Activated naive CD4-positive, alpha-beta T cell treated with anti-CD3 and anti-CD28 coated beads, Interleukin-2, amount 10 ng/mL, durations not matched to agents 7 days and 5 days (primary cell): ENCODE measurements at regions not wholly inside any gene's neighbourhood (a gene's known extent, or its start where the extent isn't known, plus 50 kb on each side); places are given as distances from the start of the nearest gene placed in this dataset.

ENCODE experiments used
- CTCF ChIA-PET: fragments of 350-600 bp; sonication (Branson Sonifier 250); formaldehyde crosslinking; loops from one replicate; lab custom pipeline; 2021; ENCODE audit warnings: antibody characterized with exemption; lab: Charles Lee
- DNase-seq: peaks from one replicate; pipeline ENCODE4 v3.0.0-alpha.2; 2020
- H3K27ac Mint-ChIP-seq: one replicate; pipeline ENCODE4 v1.8.0; 2021; ENCODE audit warnings: mild to moderate bottlenecking, moderate library complexity, mixed read lengths
- H3K27me3 Mint-ChIP-seq: one replicate; pipeline ENCODE4 v1.8.0; 2021; ENCODE audit warnings: mild to moderate bottlenecking, mixed read lengths
- H3K36me3 Mint-ChIP-seq: one replicate; pipeline ENCODE4 v1.8.0; 2021; ENCODE audit warnings: mixed read lengths
- H3K4me1 Mint-ChIP-seq: one replicate; pipeline ENCODE4 v1.8.0; 2021; ENCODE audit warnings: mixed read lengths
- H3K4me3 Mint-ChIP-seq: one replicate; pipeline ENCODE4 v1.8.0; 2021; ENCODE audit warnings: mild to moderate bottlenecking, moderate library complexity, mixed read lengths
- H3K9me3 Mint-ChIP-seq: one replicate; pipeline ENCODE4 v1.8.0; 2021; ENCODE audit warnings: mixed read lengths

DNA sequence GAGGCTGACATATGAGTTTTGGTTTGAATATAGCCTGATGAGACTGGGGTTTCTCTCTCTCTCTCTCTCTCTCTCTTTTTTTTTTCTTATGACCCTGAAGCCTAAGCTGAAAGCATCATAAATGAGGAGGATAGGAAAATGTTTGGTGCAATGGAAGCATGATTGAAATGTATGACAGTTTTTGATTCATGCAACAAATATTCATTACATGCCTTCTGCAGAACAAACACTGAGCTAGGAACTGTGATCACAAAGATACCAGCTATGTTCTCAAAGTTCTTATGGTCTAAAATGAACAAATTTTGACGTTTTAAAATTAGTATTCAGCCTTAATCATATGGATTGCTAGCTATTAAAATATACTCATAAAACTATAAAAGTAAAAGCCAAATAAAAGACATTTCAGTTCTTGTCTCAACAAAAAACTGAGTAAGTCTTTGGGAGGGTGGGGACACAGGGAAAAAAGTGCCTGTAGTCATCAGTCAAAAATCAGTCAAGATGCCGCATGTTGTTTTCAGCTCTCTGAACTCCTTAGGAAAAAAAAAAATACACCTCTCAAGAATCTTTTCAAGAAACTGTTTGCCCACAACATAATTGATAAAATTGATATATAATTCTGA, 57.2 kb downstream of the NKX6-1 start:
- no peak overlapping the region for H3K27ac Mint-ChIP-seq
- H3K9me3 Mint-ChIP-seq, result no peaks in the 10 kb centered on the region
- H3K27me3 Mint-ChIP-seq, result no peaks in the 10 kb centered on the region
- no peaks in the 10 kb centered on the region for H3K4me1 Mint-ChIP-seq
- H3K36me3 Mint-ChIP-seq, result no peaks in the 10 kb centered on the region
- no peak overlapping the region for H3K4me3 Mint-ChIP-seq
- CTCF ChIA-PET, result interaction anchor here (1.0 kb wide), 1 partner anchor 9 kb away, joined by 3 read pairs; no protein-coding TSS in a partner anchor
- no peak for DNase-seq

DNA sequence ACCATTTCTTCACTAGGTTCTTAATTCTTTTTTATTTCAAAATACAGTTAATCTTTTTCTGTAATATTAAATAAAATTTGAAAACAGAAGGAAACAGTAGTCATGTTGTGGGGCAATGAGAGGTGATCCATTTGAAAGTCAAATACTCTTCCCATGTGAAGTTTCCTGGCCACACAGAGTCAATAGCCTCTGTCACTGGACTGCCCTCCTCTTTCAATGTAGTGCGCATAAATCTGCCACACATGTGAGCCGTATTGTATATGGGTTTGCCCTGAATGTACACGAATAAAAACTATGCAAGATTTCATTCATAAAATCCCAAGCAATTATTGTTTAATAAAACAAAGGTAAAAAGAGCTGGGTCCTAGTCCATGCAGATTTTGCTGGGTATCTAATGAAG, 59.1 kb downstream of the NKX6-1 start:
- Mint-ChIP-seq H3K36me3 (no peaks in the 10 kb centered on the region), H3K9me3 (no peaks in the 10 kb centered on the region), H3K4me3 (no peak overlapping the region), H3K27me3 (no peaks in the 10 kb centered on the region), H3K27ac (no peak overlapping the region), H3K4me1 (no peaks in the 10 kb centered on the region)
- CTCF ChIA-PET, result no interaction called here
- no peak for DNase-seq

DNA sequence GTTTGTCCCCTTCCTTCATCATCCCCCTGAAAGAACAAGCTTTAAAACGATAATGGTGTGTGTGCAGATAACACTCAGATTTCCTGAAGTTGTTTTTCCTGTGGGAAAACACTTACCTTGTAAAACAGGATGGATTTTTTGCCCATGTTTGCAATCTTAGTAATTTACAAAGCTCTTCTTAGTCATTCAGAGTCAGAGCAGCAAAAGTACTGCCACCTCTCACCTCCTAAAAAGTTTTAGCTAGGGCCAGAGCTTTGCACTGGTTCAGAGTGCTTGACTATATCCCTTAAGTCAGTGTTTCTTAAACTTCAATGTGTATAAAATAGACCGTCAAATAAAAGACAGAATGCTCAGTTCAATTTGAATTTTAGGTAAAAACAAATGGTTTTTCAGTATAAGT, 62.3 kb downstream of the NKX6-1 start:
- H3K4me3 Mint-ChIP-seq, result no peak overlapping the region
- no peak overlapping the region for H3K27ac Mint-ChIP-seq
- no peaks in the 10 kb centered on the region for H3K4me1 Mint-ChIP-seq
- no peaks in the 10 kb centered on the region for H3K27me3 Mint-ChIP-seq
- no peak for DNase-seq
- no peaks in the 10 kb centered on the region for H3K9me3 Mint-ChIP-seq
- CTCF ChIA-PET, result no interaction called here
- no peaks in the 10 kb centered on the region for H3K36me3 Mint-ChIP-seq

DNA sequence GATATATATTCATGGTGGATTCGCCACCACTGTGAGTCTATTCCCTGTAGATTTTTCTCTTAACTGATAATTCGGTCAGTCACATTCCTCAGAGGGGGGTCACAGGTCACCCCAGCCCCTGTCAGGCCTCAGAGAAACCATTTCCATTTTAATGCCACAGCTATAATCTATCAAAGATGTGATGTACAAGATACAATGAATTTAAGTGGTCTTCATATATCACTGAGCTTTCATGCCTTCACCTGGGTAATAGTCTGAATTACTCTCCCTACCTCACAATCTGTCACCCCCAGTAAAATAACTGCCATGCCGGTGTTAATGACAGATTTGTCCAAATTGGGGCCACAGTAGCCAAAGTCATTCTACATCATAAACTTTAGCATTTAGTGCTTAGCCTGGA, 64.7 kb downstream of the NKX6-1 start:
- no peaks in the 10 kb centered on the region for H3K9me3 Mint-ChIP-seq
- no peaks in the 10 kb centered on the region for H3K4me1 Mint-ChIP-seq
- DNase-seq, result no peak
- H3K4me3 Mint-ChIP-seq, result no peak overlapping the region
- CTCF ChIA-PET, result interaction anchor here (0.7 kb wide), 1 partner anchor 17 kb away, joined by 4 read pairs; no protein-coding TSS in a partner anchor
- no peaks in the 10 kb centered on the region for H3K27me3 Mint-ChIP-seq
- H3K36me3 Mint-ChIP-seq, result no peaks in the 10 kb centered on the region
- H3K27ac Mint-ChIP-seq, result no peak overlapping the region

DNA sequence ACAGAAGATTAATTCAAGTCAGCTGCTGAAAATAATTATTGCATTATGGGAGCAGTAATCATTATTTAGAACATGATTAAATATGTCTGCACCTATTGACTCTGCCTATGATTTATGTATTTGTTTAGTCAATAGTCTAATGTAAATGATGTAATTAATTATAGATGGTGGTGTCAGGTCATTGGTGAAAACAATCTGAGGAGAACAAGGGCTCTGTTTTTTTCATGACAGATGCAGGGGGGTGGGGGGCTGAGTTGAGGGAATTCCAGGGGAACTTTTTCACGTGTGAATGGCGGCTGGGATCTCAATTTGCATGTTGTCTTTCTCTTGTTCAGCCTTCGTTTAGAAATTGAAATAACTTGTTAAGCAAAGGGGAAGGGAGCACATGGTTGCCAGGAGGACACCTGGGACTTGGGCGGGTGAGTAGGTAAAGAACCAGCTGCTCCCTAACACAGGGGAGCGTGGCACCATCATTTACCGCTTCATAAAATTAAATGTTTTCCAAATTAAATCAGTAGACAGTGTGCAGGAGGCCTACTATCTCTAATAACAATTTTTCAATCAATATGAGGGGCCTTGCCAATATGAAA, 65.4 kb downstream of the NKX6-1 start:
- CTCF ChIA-PET, result interaction anchor here (0.7 kb wide), 2 partner anchors 18 to 789 kb away, joined by 4 to 5 read pairs; no protein-coding TSS in a partner anchor
- Mint-ChIP-seq H3K9me3 (no peaks in the 10 kb centered on the region), H3K27me3 (no peaks in the 10 kb centered on the region), H3K27ac (no peak overlapping the region), H3K4me3 (no peak overlapping the region), H3K36me3 (no peaks in the 10 kb centered on the region), H3K4me1 (no peaks in the 10 kb centered on the region)
- no peak for DNase-seq

GRCh38 chr4:84432713-84433112, 66.4 kb downstream of the NKX6-1 start:
- Mint-ChIP-seq H3K4me3 (no peak overlapping the region), H3K4me1 (no peaks in the 10 kb centered on the region), H3K27me3 (no peaks in the 10 kb centered on the region), H3K36me3 (no peaks in the 10 kb centered on the region), H3K27ac (no peak overlapping the region), H3K9me3 (no peaks in the 10 kb centered on the region)
- CTCF ChIA-PET, result interaction anchor here (0.7 kb wide), 1 partner anchor 788 kb away, joined by 5 read pairs; no protein-coding TSS in a partner anchor
- DNase-seq, result no peak

GRCh38 chr4:84420608-84421007, 78.5 kb downstream of the NKX6-1 start:
- DNase-seq, result no peak
- H3K4me3 Mint-ChIP-seq, result no peak overlapping the region
- H3K4me1 Mint-ChIP-seq, result no peaks in the 10 kb centered on the region
- H3K9me3 Mint-ChIP-seq, result no peaks in the 10 kb centered on the region
- no peaks in the 10 kb centered on the region for H3K36me3 Mint-ChIP-seq
- CTCF ChIA-PET, result no interaction called here
- no peak overlapping the region for H3K27ac Mint-ChIP-seq
- H3K27me3 Mint-ChIP-seq, result no peaks in the 10 kb centered on the region

DNA sequence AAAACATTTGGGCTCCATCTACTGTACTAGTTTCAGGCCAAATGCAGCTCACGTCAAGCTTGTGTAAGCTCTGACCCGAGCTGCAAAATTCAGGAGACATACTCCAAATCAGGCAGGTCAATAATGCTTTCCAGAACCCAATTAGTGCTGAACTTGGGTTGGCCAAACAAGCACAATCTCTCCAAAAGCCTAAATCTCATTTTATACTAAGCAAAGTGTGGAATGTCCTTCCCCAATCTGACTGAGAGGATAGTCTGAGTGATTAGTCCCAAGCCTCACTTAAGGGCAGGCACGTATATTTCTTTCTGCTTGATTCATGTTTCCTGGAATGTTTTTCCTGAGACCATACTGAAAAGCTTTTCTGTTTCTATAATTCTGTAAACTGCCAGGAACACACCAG, 79.9 kb downstream of the NKX6-1 start:
- Mint-ChIP-seq H3K9me3 (no peaks in the 10 kb centered on the region), H3K4me3 (no peak overlapping the region), H3K36me3 (no peaks in the 10 kb centered on the region), H3K4me1 (no peaks in the 10 kb centered on the region), H3K27me3 (no peaks in the 10 kb centered on the region), H3K27ac (no peak overlapping the region)
- DNase-seq, result no peak
- CTCF ChIA-PET, result no interaction called here

DNA sequence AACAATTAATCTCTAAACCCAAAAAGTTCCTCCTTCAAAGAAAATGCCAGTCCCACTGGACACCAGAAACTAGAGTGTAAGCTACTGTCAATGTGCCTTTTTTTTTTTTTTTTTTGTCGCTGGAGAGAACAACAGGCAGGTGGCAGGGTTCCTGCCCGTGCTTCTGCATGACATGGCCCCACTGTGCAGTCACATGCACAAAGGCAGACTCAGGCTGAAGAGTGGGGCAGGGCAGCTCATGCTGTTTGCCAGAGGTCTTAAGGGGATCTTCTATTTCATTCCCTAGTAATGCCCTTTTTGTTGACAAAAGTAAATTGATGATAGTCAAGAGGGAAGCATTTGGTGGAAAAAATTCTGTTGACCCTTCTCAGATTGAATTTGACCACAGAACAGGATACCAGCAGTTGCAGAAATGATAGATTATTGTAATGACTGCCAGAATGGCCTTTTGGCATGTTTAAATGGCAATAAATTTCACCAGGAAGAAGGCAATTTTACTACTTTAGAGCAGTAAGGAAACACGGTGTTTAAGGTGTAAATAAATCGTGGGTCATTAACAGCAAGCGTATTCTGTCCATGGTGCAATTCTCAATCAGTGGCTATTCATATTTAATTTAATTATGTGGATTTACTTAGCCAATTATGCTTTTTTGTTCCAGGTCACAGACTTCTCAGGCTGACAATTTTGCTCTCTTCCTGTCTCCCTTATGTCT, 80.9 kb downstream of the NKX6-1 start:
- H3K4me3 Mint-ChIP-seq, result no peak overlapping the region
- DNase-seq, result no peak
- H3K9me3 Mint-ChIP-seq, result no peaks in the 10 kb centered on the region
- H3K27ac Mint-ChIP-seq, result no peak overlapping the region
- CTCF ChIA-PET, result no interaction called here
- H3K36me3 Mint-ChIP-seq, result no peaks in the 10 kb centered on the region
- no peaks in the 10 kb centered on the region for H3K27me3 Mint-ChIP-seq
- H3K4me1 Mint-ChIP-seq, result no peaks in the 10 kb centered on the region

GRCh38 chr4:84413976-84414375, 85.1 kb downstream of the NKX6-1 start:
- no peaks in the 10 kb centered on the region for H3K9me3 Mint-ChIP-seq

GRCh38 chr4:84413480-84413879, 85.6 kb downstream of the NKX6-1 start:
- no peak for DNase-seq
- no peaks in the 10 kb centered on the region for H3K36me3 Mint-ChIP-seq
- H3K27ac Mint-ChIP-seq, result no peak overlapping the region
- no peak overlapping the region for H3K4me3 Mint-ChIP-seq
- no peaks in the 10 kb centered on the region for H3K9me3 Mint-ChIP-seq
- CTCF ChIA-PET, result no interaction called here
- H3K27me3 Mint-ChIP-seq, result no peaks in the 10 kb centered on the region
- no peaks in the 10 kb centered on the region for H3K4me1 Mint-ChIP-seq

More at GRCh38 chr4:84413976-84414375, 85.1 kb downstream of the NKX6-1 start:
- Mint-ChIP-seq H3K4me3 (no peak overlapping the region), H3K27me3 (no peaks in the 10 kb centered on the region), H3K36me3 (no peaks in the 10 kb centered on the region), H3K4me1 (no peaks in the 10 kb centered on the region), H3K27ac (no peak overlapping the region)
- no peak for DNase-seq
- CTCF ChIA-PET, result no interaction called here

GRCh38 chr4:84412062-84412461, 87.0 kb downstream of the NKX6-1 start:
- no peak for DNase-seq
- Mint-ChIP-seq H3K27me3 (no peaks in the 10 kb centered on the region), H3K36me3 (no peaks in the 10 kb centered on the region), H3K4me3 (no peak overlapping the region), H3K27ac (no peak overlapping the region), H3K9me3 (no peaks in the 10 kb centered on the region), H3K4me1 (no peaks in the 10 kb centered on the region)
- CTCF ChIA-PET, result no interaction called here

DNA sequence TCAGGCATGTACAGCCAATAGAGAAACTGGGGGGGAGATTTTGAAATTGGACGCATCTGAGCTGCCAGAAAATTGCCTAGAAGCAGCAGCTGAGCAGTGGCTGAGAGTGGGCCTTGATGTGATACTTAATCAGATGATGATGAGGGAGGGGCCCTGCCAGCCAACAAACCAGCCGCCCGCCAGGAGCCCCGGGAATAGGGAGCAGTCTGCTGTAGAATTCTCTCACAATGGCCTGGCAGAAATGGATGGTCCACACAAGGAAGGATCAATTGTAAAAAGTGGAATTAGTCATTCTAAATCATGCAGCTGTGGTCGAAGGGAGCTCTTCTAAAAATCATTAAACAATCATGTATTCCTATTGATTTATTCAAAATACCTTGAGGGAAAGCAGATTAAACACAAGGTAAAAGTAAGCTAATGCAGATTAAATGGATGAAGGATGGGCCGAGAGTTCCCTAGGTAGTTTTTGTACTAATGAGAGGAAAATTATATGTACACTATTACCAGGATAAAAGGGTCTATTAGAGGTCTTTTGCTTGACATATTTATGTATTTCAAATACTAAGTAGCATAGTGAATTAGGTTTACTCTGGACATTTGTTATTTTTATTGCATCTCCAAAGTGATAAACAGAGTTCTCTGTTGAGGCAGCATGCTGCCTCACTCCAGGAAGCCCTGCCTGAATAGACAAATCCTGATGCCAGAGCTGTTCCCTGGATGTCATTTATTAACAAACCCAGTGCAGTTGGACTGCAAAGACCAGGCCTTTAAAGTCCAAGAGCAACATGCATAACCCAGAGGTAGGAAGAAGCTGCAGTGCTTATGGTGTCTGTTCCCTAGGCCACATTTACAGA, 91.3 kb downstream of the NKX6-1 start:
- no peak for DNase-seq
- H3K27ac Mint-ChIP-seq, result no peak overlapping the region
- no peaks in the 10 kb centered on the region for H3K27me3 Mint-ChIP-seq
- CTCF ChIA-PET, result no interaction called here
- no peaks in the 10 kb centered on the region for H3K36me3 Mint-ChIP-seq
- no peaks in the 10 kb centered on the region for H3K9me3 Mint-ChIP-seq
- H3K4me1 Mint-ChIP-seq, result no peaks in the 10 kb centered on the region
- no peak overlapping the region for H3K4me3 Mint-ChIP-seq

DNA sequence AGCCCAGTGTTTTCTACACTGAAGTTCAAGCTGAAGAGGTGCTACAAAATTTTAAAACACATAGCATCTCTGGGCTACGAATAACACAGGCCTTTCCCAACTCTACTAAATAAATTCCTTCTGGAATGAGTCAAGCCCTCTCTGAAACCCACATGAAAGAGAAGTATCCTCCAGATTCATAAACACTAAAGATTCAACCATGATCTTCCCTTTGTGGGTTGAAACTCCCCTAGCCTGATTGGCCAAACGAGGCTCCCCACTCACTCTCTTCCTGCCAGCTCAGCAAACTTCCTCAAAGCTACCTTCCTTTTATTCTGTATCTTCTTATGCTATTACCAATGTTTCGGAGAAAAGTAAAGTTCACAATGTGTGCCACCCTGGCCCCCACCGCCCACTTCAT, 95.4 kb downstream of the NKX6-1 start:
- H3K9me3 Mint-ChIP-seq, result no peaks in the 10 kb centered on the region
- CTCF ChIA-PET, result no interaction called here
- no peak for DNase-seq
- H3K27ac Mint-ChIP-seq, result no peak overlapping the region
- no peaks in the 10 kb centered on the region for H3K27me3 Mint-ChIP-seq
- H3K4me1 Mint-ChIP-seq, result no peaks in the 10 kb centered on the region
- no peak overlapping the region for H3K4me3 Mint-ChIP-seq
- no peaks in the 10 kb centered on the region for H3K36me3 Mint-ChIP-seq
